ENCODE measurements at regions not wholly inside any gene's neighbourhood (a gene's known extent, or its start where the extent isn't known, plus 50 kb on each side); places are given as distances from the start of the nearest gene placed in this dataset.
A peak's percentile ranks its signal among the peaks of the same experiment; 100 is the strongest.

DNA sequence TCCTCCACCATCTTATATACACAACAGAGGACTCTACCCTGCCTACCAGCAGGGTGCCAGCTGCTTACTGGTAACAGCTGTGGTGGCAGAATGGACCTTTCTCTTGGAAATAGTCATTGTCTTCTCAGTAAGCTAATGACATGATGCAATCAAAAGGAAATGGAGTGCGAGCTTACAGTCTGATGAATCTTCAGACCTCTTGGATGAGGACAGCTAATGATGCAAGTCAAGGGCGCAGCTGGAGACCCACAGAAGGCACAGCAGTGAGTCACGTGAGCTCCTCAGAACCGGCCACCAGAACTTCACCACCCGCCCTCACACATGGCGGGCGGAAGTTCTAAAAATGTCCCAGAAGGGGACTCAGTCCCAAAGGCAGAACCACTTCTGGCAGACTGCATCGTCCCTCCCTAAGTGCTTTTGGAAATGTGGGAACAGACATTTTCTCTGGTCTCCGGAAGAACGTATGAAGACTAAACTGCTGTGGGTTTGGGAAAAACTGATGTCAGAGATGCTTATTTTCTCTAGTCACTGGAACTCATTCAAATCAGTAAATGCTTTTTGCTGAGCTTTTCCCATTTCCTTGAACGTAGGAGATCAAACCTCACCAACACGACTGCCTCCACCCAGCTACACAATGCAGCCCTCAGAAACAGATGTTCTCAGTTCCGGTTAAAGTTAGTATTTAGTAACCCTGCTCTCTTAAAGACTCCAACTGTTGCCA, 96.4 kb downstream of the FAS start:
- H3K4me3 Mint-ChIP-seq, result no peak overlapping the region
- no peaks in the 10 kb centered on the region for H3K36me3 Mint-ChIP-seq (ENCODE audit: low read depth)
- peak; percentile 53 for DNase-seq
- intact Hi-C loops (cut with micrococcal nuclease), result loop anchor here (5.0 kb wide), 1 partner anchor 815 kb away; no protein-coding TSS in a partner anchor
- H3K4me1 Mint-ChIP-seq, result peaks cover 9% of the 10 kb centered on the region
- H3K27me3 Mint-ChIP-seq, result peaks cover 8% of the 10 kb centered on the region
- H3K9me3 Mint-ChIP-seq, result no peaks in the 10 kb centered on the region
- no peak overlapping the region for H3K27ac Mint-ChIP-seq

DNA sequence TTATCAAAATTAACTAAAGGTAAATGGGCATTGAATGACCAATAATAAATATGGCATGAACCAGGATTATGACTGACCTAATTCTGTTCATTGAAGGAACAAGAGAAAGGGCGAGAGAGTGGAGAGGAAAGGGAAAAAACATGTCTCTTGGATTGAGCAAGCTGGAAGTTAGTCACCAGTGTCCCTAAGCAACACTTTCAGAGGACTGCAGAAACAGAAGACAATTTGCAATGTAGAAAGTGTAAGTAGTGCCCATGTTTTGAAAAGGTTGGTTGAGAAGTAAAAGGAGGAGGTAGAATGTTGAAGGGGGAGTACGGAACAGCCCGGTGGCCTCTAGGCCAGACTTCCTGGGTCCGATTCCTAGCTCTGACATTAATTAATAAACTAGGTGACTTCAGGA, 94.6 kb downstream of the FAS start:
- Mint-ChIP-seq H3K36me3 (ENCODE audit: low read depth) (no peaks in the 10 kb centered on the region), H3K27me3 (peaks cover 9% of the 10 kb centered on the region), H3K9me3 (no peaks in the 10 kb centered on the region), H3K4me1 (peaks cover 10% of the 10 kb centered on the region), H3K4me3 (no peak overlapping the region), H3K27ac (no peak overlapping the region)
- intact Hi-C loops (cut with micrococcal nuclease), result loop anchor here (2.0 to 5.0 kb wide), 5 partner anchors 94 to 813 kb away; partner anchors contain the start of genes CH25H, FAS and LIPK
- DNase-seq, result no peak

- H3K36me3 Mint-ChIP-seq (ENCODE audit: low read depth), result no peaks in the 10 kb centered on the region
- H3K9me3 Mint-ChIP-seq, result no peaks in the 10 kb centered on the region
- no peak overlapping the region for H3K27ac Mint-ChIP-seq
- peaks cover 12% of the 10 kb centered on the region for H3K27me3 Mint-ChIP-seq
- peaks cover 12% of the 10 kb centered on the region for H3K4me1 Mint-ChIP-seq
- intact Hi-C loops (cut with micrococcal nuclease), result loop anchor here (5.0 kb wide), 1 partner anchor 245 kb away; no protein-coding TSS in a partner anchor
- DNase-seq, result no peak
- H3K4me3 Mint-ChIP-seq, result no peak overlapping the region
Observed at GRCh38 chr10:89082086-89082485, 91.5 kb downstream of the FAS start.

DNA sequence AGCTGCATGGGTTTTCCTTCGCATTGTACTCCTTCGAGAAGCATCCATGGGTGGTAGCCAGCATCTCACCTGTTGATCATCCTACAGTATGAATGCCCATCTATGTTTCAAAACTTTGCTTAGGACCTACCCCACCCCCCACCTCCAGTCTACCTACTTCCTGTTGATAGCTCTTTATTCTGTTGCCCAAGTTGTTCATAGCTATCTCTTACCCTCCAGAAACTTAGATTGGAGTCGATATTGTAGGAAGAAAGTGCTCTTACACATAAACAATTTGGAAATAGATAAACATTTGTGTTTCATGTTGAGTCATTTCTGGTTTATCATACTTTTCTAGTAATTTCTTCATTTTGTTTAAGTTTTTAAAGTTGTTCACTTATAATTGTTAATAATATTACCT, 90.1 kb downstream of the FAS start:
- DNase-seq, result no peak
- peaks cover 20% of the 10 kb centered on the region for H3K4me1 Mint-ChIP-seq
- no peak overlapping the region for H3K4me3 Mint-ChIP-seq
- no peaks in the 10 kb centered on the region for H3K9me3 Mint-ChIP-seq
- intact Hi-C loops (cut with micrococcal nuclease), result loop anchor here (5.0 kb wide), 1 partner anchor 243 kb away; no protein-coding TSS in a partner anchor
- no peak overlapping the region for H3K27ac Mint-ChIP-seq
- peaks cover 12% of the 10 kb centered on the region for H3K27me3 Mint-ChIP-seq
- no peaks in the 10 kb centered on the region for H3K36me3 Mint-ChIP-seq (ENCODE audit: low read depth)

- Mint-ChIP-seq H3K9me3 (no peaks in the 10 kb centered on the region), H3K36me3 (ENCODE audit: low read depth) (no peaks in the 10 kb centered on the region), H3K27ac (no peak overlapping the region), H3K4me3 (no peak overlapping the region), H3K4me1 (peaks cover 20% of the 10 kb centered on the region), H3K27me3 (peaks cover 12% of the 10 kb centered on the region)
- intact Hi-C loops (cut with micrococcal nuclease), result loop anchor here (5.0 kb wide), 1 partner anchor 243 kb away; no protein-coding TSS in a partner anchor
- DNase-seq, result no peak
Observed at GRCh38 chr10:89079961-89080360, 89.4 kb downstream of the FAS start.

GRCh38 chr10:89078724-89079672, 88.4 kb downstream of the FAS start:
- Mint-ChIP-seq H3K4me3 (no peak overlapping the region), H3K9me3 (no peaks in the 10 kb centered on the region), H3K27me3 (peaks cover 12% of the 10 kb centered on the region), H3K4me1 (peaks cover 22% of the 10 kb centered on the region), H3K27ac (no peak overlapping the region), H3K36me3 (ENCODE audit: low read depth) (no peaks in the 10 kb centered on the region)
- no peak for DNase-seq
- intact Hi-C loops (cut with micrococcal nuclease), result no loop called here

- peaks cover 24% of the 10 kb centered on the region for H3K27me3 Mint-ChIP-seq
Observed at GRCh38 chr10:89076120-89076519, 85.5 kb downstream of the FAS start.

GRCh38 chr10:89075631-89076030, 85.0 kb downstream of the FAS start:
- Mint-ChIP-seq H3K9me3 (no peaks in the 10 kb centered on the region), H3K36me3 (ENCODE audit: low read depth) (no peaks in the 10 kb centered on the region), H3K27ac (no peak overlapping the region), H3K4me3 (no peak overlapping the region), H3K27me3 (peaks cover 24% of the 10 kb centered on the region), H3K4me1 (peaks cover 18% of the 10 kb centered on the region)
- intact Hi-C loops (cut with micrococcal nuclease), result loop anchor here (1.0 to 2.0 kb wide), 2 partner anchors 9 to 87 kb away; no protein-coding TSS in a partner anchor
- no peak for DNase-seq

More at GRCh38 chr10:89076120-89076519, 85.5 kb downstream of the FAS start:
- Mint-ChIP-seq H3K36me3 (ENCODE audit: low read depth) (no peaks in the 10 kb centered on the region), H3K4me3 (no peak overlapping the region), H3K9me3 (no peaks in the 10 kb centered on the region), H3K4me1 (peaks cover 19% of the 10 kb centered on the region), H3K27ac (peak overlapping the region; percentile 16)
- intact Hi-C loops (cut with micrococcal nuclease), result loop anchor here (1.0 to 2.0 kb wide), 2 partner anchors 8 to 87 kb away; no protein-coding TSS in a partner anchor
- no peak for DNase-seq

GRCh38 chr10:89074120-89074519, 83.5 kb downstream of the FAS start:
- Mint-ChIP-seq H3K4me1 (peaks cover 12% of the 10 kb centered on the region), H3K9me3 (no peaks in the 10 kb centered on the region), H3K36me3 (ENCODE audit: low read depth) (no peaks in the 10 kb centered on the region), H3K27me3 (peaks cover 30% of the 10 kb centered on the region), H3K27ac (peak overlapping the region; percentile 18), H3K4me3 (no peak overlapping the region)
- no peak for DNase-seq
- intact Hi-C loops (cut with micrococcal nuclease), result no loop called here

- DNase-seq, result no peak
- Mint-ChIP-seq H3K27me3 (peaks cover 30% of the 10 kb centered on the region), H3K9me3 (no peaks in the 10 kb centered on the region), H3K4me3 (no peak overlapping the region), H3K36me3 (ENCODE audit: low read depth) (no peaks in the 10 kb centered on the region), H3K27ac (no peak overlapping the region), H3K4me1 (peaks cover 12% of the 10 kb centered on the region)
- intact Hi-C loops (cut with micrococcal nuclease), result no loop called here
Observed at GRCh38 chr10:89073719-89074118, 83.1 kb downstream of the FAS start.

GRCh38 chr10:89069589-89069988, 79.0 kb downstream of the FAS start:
- H3K27ac Mint-ChIP-seq, result no peak overlapping the region
- intact Hi-C loops (cut with micrococcal nuclease), result no loop called here
- H3K36me3 Mint-ChIP-seq (ENCODE audit: low read depth), result no peaks in the 10 kb centered on the region
- H3K27me3 Mint-ChIP-seq, result peaks cover 55% of the 10 kb centered on the region
- DNase-seq, result no peak
- H3K4me1 Mint-ChIP-seq, result peaks cover 2% of the 10 kb centered on the region
- H3K4me3 Mint-ChIP-seq, result no peak overlapping the region
- no peaks in the 10 kb centered on the region for H3K9me3 Mint-ChIP-seq

Measured in activated CD4-positive, alpha-beta T cell treated with anti-CD3 and anti-CD28 coated beads, Interleukin-2, amount 10 ng/mL, durations not matched to agents 24 days and 14 days (primary cell).